ENCODE measurements at regions not wholly inside any gene's neighbourhood (a gene's known extent, or its start where the extent isn't known, plus 50 kb on each side); places are given as distances from the start of the nearest gene placed in this dataset.
"Not testable (repeated sequence)": the region's sequence is repeated elsewhere in the genome, so short reads cannot be mapped to it uniquely, and the experiment has no call there.

DNA sequence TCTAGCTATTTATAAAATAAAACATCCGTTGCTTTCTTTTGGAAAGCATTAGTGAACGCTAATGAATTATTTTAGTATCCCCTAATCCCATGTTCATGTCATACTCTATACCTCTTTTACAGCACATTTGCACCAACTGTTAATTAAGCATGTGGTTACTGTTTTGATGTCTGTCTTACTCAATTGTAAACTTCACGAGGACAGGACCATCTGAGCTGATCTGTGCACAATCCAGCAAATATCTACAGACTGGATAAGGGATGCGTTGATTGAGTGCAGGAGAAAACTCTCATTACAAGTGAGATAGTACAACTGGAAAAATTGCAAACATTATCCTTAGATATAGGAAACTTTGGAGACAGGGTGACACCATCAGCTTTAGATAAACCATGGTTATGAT lies 201.1 kb downstream of the PCDH20 start:
- FAIRE-seq, result no peak

DNA sequence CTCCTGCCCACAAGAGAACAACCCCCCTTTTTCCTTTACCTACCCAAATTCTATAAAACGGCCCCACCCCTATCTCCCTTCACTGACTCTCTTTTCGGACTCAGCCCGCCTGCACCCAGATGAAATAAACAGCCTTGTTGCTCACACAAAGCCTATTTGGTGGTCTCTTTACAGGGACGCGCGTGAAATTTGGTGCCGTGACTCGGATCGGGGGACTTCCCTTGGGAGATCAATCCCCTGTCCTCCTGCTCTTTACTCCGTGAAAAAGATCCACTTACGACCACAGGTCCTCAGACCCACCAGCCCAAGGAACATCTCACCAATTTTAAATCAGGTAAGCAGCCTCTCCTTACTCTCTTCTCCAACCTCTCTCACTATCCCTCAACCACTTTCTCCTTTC lies 209.8 kb downstream of the PCDH20 start:
- FAIRE-seq, result not testable (repeated sequence)

- no peak for FAIRE-seq
Measured at GRCh38 chr13:61204025-61204424, 211.6 kb downstream of the PCDH20 start.

GRCh38 chr13:61202042-61202441 lies 213.6 kb downstream of the PCDH20 start:
- no peak for FAIRE-seq

GRCh38 chr13:61192826-61193225 lies 222.8 kb downstream of the PCDH20 start:
- FAIRE-seq, result no peak

GRCh38 chr13:61188057-61188456 lies 227.6 kb downstream of the PCDH20 start:
- FAIRE-seq, result no peak

DNA sequence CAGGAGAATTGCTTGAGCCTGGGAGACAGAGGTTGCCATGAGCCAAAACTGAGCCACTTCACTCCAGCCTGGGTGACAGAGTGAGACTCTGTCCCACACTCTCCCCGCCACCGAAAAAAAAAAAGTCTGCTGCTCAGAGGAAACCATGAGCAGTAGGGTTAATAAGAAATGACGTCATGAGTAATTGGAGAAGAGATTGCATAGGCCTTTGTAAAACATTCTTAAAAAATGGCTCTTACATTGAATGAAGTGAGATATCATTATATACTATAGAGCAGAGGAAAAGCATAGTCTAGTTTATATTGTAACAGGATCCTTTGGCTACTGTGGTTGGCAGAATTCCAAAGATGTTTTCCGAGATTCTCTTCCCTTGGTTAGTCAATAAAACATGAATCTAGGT lies 228.2 kb downstream of the PCDH20 start:
- FAIRE-seq, result no peak

DNA sequence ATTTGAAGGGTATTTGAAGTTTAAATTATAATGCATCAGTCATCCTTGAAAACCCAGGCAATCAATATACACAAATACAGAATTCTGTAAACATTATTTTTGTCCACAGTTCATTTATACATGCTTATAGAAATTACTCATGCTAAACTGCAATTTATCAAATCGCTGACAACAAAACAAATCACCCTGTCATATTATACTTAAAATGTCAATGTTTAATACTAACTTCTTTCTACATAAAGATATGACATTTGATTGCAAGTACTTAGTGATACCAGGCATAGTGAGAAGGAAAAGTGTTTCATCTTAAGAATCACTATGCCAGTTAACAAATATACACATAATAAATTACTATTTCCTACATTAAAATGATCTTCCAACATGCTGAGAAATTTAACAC lies 232.0 kb downstream of the PCDH20 start:
- FAIRE-seq, result no peak

- FAIRE-seq, result no peak
Measured at GRCh38 chr13:61180234-61180633, 235.4 kb downstream of the PCDH20 start.

DNA sequence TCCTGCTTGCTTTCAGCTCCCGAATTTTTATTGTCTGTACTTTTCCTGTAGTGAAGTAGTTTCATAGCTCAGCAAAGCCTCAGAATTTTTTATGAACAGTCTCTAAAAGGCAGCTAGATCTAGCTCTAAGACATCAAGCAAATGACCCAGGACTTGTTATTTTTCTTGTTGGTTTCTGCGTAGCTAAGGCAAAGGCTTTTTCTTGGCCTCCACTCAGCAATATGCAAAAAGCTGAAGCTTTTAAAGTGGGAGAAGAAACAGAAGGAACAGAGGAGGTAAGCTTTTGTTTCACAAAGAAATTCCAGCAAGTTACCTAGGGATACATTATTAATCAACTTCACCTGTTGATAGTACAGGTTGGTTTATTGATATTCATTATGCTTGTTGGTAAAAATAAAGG lies 235.9 kb downstream of the PCDH20 start:
- no peak for FAIRE-seq

DNA sequence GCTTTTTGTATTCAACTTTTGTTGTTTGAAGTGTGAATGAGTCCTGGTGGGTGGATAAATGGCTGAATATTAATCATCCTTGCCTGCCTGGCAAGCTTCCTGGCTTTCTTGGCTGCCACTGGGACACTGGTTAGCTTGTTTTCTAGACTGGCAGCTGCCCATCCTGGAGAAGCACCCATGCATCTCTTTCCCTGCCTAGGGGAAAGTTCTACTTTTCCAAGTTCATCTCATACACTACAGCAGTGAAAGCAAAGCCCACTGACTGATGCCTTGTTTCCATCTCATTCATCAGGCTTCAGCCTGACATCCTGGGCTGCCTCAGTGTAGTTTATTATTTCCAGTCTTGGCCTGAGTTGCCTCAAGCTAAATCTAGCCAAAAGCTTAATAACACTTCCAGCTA lies 244.8 kb downstream of the PCDH20 start:
- FAIRE-seq, result no peak

- no peak for FAIRE-seq
Measured at GRCh38 chr13:61162636-61163035, 253.0 kb downstream of the PCDH20 start.

DNA sequence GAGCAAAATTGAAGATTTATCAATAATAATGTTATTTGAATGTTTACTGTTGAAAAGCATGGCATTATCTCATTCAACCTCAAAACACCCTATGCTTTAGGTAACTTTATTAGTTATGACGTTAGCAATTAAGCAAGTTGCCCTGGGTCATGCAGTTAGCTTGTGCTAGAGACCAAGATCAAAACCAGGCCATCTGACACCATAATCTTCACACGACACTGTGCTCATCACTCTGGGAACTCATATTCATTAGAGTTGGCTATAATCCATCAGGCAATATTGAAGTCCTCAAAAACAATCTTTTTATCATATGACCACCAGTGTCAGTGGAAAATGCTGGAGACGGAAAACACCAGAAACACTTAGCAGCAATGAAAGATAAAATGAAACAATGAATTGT lies 253.5 kb downstream of the PCDH20 start:
- no peak for FAIRE-seq

- FAIRE-seq, result no peak
Measured at GRCh38 chr13:61156753-61157152, 258.9 kb downstream of the PCDH20 start.

DNA sequence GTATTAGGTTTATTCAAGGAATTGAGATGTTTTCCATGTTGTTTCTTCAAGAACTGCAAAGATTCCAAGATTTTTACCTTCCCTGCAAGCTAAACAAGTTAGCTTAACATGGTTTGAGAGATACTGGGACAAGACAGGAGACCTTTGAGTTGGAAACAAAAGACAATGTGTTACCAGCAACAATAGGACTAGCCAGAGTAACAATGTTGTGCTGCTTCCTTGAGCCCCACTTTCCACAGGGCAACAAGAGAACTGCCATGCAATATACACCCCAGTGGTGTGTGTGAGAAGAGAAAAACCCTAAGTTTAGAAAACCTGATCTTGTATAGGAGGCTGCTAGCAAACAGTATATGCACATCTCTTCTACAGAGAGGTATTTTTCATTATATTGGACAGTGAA lies 264.6 kb downstream of the PCDH20 start:
- no peak for FAIRE-seq

GRCh38 chr13:61149331-61149730 lies 266.3 kb downstream of the PCDH20 start:
- no peak for FAIRE-seq

- FAIRE-seq, result no peak
Measured at GRCh38 chr13:61148691-61149315, 266.8 kb downstream of the PCDH20 start.

GRCh38 chr13:61148211-61148610 lies 267.4 kb downstream of the PCDH20 start:
- FAIRE-seq, result no peak

DNA sequence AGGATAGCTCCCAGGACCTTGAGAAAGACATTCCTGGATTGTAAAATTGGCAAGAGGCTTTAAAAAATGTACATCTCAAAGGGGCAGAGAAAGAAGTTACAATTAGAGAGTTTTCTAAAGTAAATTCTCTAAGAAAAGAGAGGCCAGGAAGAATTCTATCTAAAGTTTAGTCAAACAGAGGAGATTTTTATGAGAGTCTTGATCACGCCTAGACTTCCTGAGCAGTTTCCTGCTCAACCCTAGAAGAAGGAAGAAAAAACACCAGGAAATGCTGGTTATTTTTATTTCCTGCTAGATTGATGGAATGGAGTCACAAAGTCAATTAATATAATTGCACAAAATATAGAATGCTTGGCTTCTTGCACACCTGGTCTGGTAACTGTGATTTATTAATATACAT lies 269.1 kb downstream of the PCDH20 start:
- FAIRE-seq, result no peak

- no peak for FAIRE-seq
Measured at GRCh38 chr13:61146158-61146557, 269.5 kb downstream of the PCDH20 start.

GRCh38 chr13:61144834-61145593 lies 270.6 kb downstream of the PCDH20 start:
- FAIRE-seq, result no peak

GRCh38 chr13:61144301-61144700 lies 271.3 kb downstream of the PCDH20 start:
- no peak for FAIRE-seq

DNA sequence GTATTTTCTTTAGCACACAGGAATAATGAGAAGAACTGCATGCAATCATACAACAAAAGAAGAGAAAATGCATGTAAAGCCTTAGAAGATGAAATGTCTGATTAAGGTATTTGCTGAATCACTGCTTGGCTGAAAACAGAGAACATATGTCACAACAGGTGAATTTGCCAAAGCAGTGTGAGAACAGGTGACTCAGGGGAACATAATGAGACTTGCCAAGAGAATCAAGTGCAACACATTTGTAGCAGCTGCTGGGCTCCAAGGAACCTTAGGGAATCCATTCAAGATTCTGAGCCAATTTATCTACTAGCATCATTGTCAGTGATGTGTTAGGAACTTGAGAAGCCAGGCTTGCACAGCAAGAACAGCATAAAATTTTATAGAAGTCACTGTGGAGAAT lies 273.1 kb downstream of the PCDH20 start:
- FAIRE-seq, result no peak

- FAIRE-seq, result no peak
Measured at GRCh38 chr13:61138857-61139256, 276.8 kb downstream of the PCDH20 start.

DNA sequence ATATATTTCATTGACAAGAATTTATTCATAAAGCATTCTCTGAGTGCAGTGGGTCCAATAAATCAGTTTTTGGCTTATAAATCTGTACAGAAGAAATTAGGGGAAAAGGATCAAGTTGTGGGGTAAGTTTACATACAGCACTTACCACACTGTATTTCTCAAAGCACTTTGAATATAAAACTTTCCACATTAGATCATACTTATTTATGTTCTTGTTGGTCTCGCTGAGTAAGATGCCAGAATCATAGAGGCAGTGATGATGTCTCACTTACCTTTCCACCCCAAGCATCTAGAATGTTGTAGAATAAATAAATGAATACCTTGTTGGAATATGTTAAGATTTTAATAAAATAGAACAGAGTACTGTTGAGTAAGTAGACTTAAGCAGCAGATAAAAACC lies 279.1 kb downstream of the PCDH20 start:
- no peak for FAIRE-seq

All from A204.1 (cell line).